AG10803 (cell line): ENCODE measurements at regions not wholly inside any gene's neighbourhood (a gene's known extent, or its start where the extent isn't known, plus 50 kb on each side); places are given as distances from the start of the nearest gene placed in this dataset.

Experiments
- DNase-seq: peaks from one replicate; pipeline ENCODE4 v3.0.0; 2010; ENCODE audit warnings: low read depth
- H3K4me3 ChIP-seq: 2 replicates; pipeline ENCODE4 v1.5.1; 2011; ENCODE audit warnings: mild to moderate bottlenecking, low read length, control low read depth
- TF ChIP-seq, protein P1 (sequence below): conservative IDR thresholded peaks from 2 replicates; pipeline ENCODE4 v1.5.1; 2011; ENCODE audit warnings: mild to moderate bottlenecking, low read length, control low read depth, inconsistent platforms

DNA sequence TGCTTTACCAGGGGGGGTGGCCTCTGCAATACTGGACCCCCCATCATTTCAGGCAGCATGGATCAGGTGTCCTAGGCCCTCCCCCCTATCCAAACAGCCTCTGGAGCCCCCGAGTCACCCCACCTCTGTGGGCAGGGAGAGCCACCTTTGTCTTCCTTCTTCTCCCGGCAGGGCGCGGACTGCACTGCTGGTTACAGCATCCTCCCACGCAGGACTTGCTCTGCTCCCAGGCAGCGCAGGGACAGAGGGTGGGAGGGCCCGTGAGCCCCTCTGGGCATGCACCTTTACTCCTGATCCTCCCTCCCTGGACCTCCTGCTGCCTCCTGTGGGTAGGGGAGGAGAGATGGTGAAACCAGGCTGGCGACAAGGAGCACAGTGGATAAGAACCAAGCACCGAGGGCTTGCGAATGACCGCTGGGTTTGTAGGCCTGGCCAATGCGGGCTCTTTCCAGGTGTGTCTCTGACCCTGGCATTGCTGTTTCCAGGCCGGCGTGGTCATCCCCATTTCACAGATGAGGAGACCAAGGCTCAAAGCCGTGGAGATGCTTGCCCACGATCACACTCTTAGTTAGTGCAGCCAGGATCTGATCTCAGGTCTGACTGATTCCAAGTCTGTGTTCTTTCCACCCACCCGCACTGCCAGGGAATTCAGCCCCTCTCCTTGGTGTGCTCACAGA, 73.6 kb upstream of the TARDBP start:
- H3K4me3 ChIP-seq, result no peak overlapping the region
- TF ChIP-seq, protein P1, sequence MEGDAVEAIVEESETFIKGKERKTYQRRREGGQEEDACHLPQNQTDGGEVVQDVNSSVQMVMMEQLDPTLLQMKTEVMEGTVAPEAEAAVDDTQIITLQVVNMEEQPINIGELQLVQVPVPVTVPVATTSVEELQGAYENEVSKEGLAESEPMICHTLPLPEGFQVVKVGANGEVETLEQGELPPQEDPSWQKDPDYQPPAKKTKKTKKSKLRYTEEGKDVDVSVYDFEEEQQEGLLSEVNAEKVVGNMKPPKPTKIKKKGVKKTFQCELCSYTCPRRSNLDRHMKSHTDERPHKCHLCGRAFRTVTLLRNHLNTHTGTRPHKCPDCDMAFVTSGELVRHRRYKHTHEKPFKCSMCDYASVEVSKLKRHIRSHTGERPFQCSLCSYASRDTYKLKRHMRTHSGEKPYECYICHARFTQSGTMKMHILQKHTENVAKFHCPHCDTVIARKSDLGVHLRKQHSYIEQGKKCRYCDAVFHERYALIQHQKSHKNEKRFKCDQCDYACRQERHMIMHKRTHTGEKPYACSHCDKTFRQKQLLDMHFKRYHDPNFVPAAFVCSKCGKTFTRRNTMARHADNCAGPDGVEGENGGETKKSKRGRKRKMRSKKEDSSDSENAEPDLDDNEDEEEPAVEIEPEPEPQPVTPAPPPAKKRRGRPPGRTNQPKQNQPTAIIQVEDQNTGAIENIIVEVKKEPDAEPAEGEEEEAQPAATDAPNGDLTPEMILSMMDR, result no peak
- no peak for DNase-seq

DNA sequence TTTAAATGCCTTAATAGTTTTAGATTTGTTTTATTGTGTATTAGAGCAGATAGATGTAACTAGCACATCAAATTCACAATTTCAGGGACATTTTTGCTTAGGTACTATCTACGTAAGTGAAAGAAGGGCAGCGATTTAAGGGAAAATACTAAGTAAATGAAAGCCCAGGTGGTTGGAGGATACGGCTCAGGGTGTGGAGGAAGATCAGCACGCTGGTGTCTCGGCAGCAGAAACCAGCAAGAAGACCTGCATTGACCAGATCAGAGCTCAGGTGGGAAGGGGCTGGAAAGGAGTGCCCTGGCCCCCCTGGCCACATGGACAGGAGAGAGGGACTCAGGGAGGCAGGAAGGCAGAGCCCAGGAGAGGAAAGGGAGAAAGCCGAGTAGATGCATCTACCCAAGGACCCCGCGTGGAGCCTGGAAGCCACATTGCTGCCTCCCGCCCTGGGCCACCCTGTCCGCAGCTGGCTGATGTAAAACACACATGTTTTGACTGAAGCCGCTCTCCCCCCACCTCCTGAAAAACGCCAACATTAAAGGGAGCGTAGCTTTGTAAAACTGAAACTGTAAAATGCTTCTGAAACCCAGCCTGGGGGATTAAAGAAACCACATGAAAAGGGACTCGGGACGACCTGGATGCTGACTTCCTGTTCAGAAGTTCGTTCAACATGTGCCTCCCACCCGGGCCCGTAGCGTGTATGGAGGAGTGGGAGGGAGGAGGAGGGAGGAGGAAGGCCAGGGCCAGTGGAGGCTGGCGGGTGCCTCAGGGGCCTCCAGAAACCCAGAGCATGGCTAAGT, 72.6 kb upstream of the TARDBP start:
- no peak overlapping the region for H3K4me3 ChIP-seq
- peak; percentile 5 for DNase-seq
- TF ChIP-seq, protein P1, result no peak

DNA sequence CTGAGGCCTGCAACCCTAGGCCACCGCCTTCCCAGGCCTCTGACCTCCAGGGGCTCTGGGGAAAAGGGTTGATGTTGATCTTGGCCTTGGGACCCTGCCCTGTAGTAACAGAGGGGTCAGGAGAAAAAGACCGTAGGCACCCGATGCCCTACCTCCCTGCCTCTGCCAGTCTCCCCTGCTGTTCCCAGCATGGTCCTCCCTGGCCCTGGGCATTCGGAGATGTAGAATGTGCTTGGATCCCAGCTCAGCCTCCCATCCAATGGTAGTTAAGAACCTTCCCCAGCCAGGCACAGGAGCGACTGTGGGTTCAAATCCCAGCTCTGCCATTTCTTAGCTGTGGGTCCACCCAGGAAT, 72.0 kb upstream of the TARDBP start:
- TF ChIP-seq, protein P1, result no peak
- no peak overlapping the region for H3K4me3 ChIP-seq
- DNase-seq, result no peak

DNA sequence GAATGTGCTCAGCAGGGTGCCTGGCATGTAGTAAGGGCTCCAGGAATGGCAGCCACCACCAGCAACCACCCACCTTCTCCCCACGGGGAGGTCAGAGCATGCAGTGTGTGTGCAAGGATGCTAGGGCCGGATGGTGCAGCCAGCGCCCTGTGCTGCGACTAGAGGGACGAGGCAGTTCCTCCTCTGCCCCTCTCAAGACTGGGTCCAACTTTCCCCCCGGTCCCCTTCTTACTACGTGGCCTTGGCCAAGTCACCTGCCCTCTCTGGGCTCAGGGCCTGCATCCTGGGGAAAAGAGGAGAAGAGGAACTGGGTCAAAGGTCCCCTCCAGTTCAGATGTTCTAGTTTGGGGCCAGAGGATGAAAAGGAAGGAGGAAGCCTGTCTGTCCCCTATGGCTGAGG, 71.6 kb upstream of the TARDBP start:
- no peak overlapping the region for H3K4me3 ChIP-seq

DNA sequence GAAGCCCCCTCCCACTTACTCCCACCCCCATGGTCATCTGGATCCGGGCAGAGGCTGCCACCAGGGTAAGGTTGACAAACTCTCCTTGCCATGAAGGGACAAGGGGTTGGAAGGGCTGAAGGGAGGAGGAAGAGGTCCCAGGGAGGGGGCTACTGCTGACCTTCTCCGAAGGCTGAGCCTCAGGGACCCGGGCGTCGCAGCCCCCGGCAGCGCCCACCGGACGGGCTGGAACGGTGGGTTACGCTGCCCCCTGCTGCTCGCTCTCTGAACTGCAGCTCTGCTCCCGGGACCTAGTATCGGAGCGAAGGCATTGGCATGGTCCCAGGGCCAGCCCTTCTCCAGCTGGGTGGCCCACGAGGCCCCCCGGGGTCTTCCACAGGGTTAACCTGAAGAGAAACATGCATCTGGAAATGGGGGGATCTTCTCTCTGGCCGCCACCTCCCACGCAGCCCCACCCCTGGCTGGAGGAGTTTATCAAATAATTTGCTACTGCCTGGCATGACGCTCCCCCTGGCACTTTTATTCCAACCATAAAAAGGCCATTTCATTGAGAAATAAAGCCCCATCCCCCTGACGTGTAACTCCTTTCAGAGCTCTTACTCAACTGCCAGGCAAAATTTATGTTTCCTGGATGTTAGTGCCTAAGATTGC, 70.4 kb upstream of the TARDBP start:
- peak; percentile 57 for DNase-seq
- H3K4me3 ChIP-seq, result no peak overlapping the region
- TF ChIP-seq, protein P1, result peak; percentile 75

More for the DNA sequence above, 71.6 kb upstream of the TARDBP start:
- no peak for DNase-seq
- TF ChIP-seq, protein P1, result no peak

DNA sequence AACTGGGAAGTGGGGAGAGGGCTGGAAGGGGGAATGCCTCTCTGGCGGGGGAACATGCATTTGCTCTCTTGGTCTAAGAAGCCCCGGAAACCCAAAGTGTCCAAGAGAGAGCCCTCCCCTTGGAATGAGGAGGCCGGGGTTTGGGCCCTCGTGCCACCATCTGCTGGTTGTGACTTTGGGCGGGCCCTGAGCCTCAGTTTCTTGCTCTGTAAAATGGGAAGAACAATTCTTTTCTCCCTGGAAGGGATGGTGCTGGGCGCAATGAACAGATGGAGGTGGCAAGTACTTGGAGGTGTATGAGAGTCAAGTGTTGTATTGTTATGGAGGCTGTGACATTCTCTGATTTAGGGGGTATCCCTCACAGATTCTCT, 69.9 kb upstream of the TARDBP start:
- no peak for DNase-seq
- TF ChIP-seq, protein P1, result no peak
- no peak overlapping the region for H3K4me3 ChIP-seq

DNA sequence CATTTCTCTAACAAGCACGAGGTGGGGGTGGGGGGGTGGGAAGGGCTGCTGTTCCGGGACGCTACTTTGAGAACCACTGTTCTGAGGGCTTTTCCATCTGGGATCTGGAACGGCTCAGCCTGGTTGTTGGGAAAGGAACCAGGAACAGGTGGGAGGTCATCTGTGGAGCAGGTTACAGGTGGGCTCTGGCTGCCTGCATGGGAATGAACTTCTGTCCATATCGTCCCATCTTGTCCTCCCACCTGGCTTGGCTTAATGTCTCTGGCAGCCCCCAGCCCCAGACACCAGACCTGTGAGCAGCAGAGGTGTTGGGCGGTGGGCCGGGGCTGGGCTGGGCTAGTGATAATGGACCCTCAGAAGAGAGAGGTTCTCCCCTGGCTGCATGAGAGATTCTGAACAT, 69.4 kb upstream of the TARDBP start:
- no peak overlapping the region for H3K4me3 ChIP-seq
- TF ChIP-seq, protein P1, result no peak
- DNase-seq, result no peak
